HepG2 (cell line): ENCODE measurements at regions not wholly inside any gene's neighbourhood (a gene's known extent, or its start where the extent isn't known, plus 50 kb on each side); places are given as distances from the start of the nearest gene placed in this dataset.

Experiments used
- ARID4A ChIP-seq: sonication (generic); formaldehyde crosslinking; IDR thresholded peaks from 2 replicates; pipeline ENCODE4 v1.5.0; 2020; ENCODE audit warnings: mild to moderate bottlenecking, missing genetic modification reagents, borderline replicate concordance
- ARID5B ChIP-seq: IDR thresholded peaks from 2 replicates; pipeline ENCODE4 v1.4.0; 2020; ENCODE audit warnings: mild to moderate bottlenecking, missing genetic modification reagents
- ATF7-NPFF ChIP-seq: sonication (generic); formaldehyde crosslinking; IDR thresholded peaks from 2 replicates; pipeline ENCODE4 v1.8.1; 2023; ENCODE audit warnings: mild to moderate bottlenecking, low read depth, missing genetic modification reagents, moderate library complexity
- BCL6 ChIP-seq: IDR thresholded peaks from 2 replicates; pipeline ENCODE4 v1.6.1; 2016; ENCODE audit warnings: missing genetic modification reagents, missing compliant biosample characterization
- FOXA3 ChIP-seq: IDR thresholded peaks from 2 replicates; pipeline ENCODE4 v1.6.1; 2016; ENCODE audit warnings: missing genetic modification reagents, missing compliant biosample characterization
- GATAD2A ChIP-seq: IDR thresholded peaks from 2 replicates; pipeline ENCODE4 v1.6.1; 2016
- HDAC2 ChIP-seq: sonication (generic); formaldehyde crosslinking; IDR thresholded peaks from 2 replicates; pipeline ENCODE4 v1.4.0; 2020; ENCODE audit warnings: missing genetic modification reagents
- HNF4A ChIP-seq: sonication (generic); formaldehyde crosslinking; IDR thresholded peaks from 2 replicates; pipeline ENCODE4 v1.4.0; 2020; ENCODE audit warnings: missing genetic modification reagents
- HOMEZ ChIP-seq: IDR thresholded peaks from 2 replicates; pipeline ENCODE4 v1.6.1; 2016; ENCODE audit warnings: low read depth
- MED13 ChIP-seq: sonication (generic); formaldehyde crosslinking; IDR thresholded peaks from 2 replicates; pipeline ENCODE4 v1.5.0; 2020; ENCODE audit warnings: missing genetic modification reagents
- MIXL1 ChIP-seq: IDR thresholded peaks from 2 replicates; pipeline ENCODE4 v1.6.1; 2016
- NCOA2 ChIP-seq: sonication (generic); formaldehyde crosslinking; IDR thresholded peaks from 2 replicates; pipeline ENCODE4 v1.8.0; 2022; ENCODE audit warnings: inconsistent platforms
- NKX3-1 ChIP-seq: sonication (generic); formaldehyde crosslinking; IDR thresholded peaks from 2 replicates; pipeline ENCODE4 v1.5.0; 2020; ENCODE audit warnings: missing genetic modification reagents
- PHF21A ChIP-seq: sonication (generic); formaldehyde crosslinking; IDR thresholded peaks from 2 replicates; pipeline ENCODE4 v1.5.0; 2020; ENCODE audit warnings: mild to moderate bottlenecking, missing genetic modification reagents
- RXRA ChIP-seq: sonication (generic); formaldehyde crosslinking; IDR thresholded peaks from 2 replicates; pipeline ENCODE4 v1.5.1; 2020; ENCODE audit warnings: missing genetic modification reagents
- SAP130 ChIP-seq: IDR thresholded peaks from 2 replicates; pipeline ENCODE4 v1.6.1; 2016; ENCODE audit warnings: low read depth
- TCF7L2 ChIP-seq: IDR thresholded peaks from 2 replicates; pipeline ENCODE4 v1.6.1; 2011; ENCODE audit warnings: mild to moderate bottlenecking, low read depth, low read length, moderate library complexity
- ZBTB38 ChIP-seq: sonication (generic); formaldehyde crosslinking; IDR thresholded peaks from 2 replicates; pipeline ENCODE4 v1.5.1; 2020; ENCODE audit warnings: mild to moderate bottlenecking, missing genetic modification reagents
- ZMYM3 ChIP-seq: sonication (generic); formaldehyde crosslinking; IDR thresholded peaks from 2 replicates; pipeline ENCODE4 v1.5.1; 2020; ENCODE audit warnings: mild to moderate bottlenecking, missing genetic modification reagents
- ZNF235 ChIP-seq: sonication (generic); formaldehyde crosslinking; IDR thresholded peaks from 2 replicates; pipeline ENCODE4 v1.8.1; 2023; ENCODE audit warnings: mild to moderate bottlenecking, missing genetic modification reagents, borderline replicate concordance
- ZNF510 ChIP-seq: sonication (generic); formaldehyde crosslinking; IDR thresholded peaks from 2 replicates; pipeline ENCODE4 v1.4.0; 2020; ENCODE audit warnings: low read depth, mild to moderate bottlenecking, missing genetic modification reagents
- ZNF589 ChIP-seq: sonication (generic); formaldehyde crosslinking; conservative IDR thresholded peaks from 2 replicates; pipeline ENCODE4 v1.8.0; 2022; ENCODE audit warnings: mild to moderate bottlenecking, moderate library complexity, missing genetic modification reagents
- ZSCAN29 ChIP-seq: sonication (generic); formaldehyde crosslinking; conservative IDR thresholded peaks from 2 replicates; pipeline ENCODE4 v1.4.0; 2020; ENCODE audit warnings: mild to moderate bottlenecking, missing genetic modification reagents

GRCh38 chr21:39098696-39099200 is 84.5 kb downstream of the PSMG1 start (continued):
- TF ChIP-seq NCOA2: peak; percentile 83
- TF ChIP-seq HNF4A (CRISPR knock-in tag): peak; percentile 71
- 0 out of 2 replicates have a peak, but pooled peaks have one; percentile 7 for TF ChIP-seq ZBTB38
- TF ChIP-seq BCL6 (CRISPR knock-in tag): peak; percentile 90
- peak; percentile 41; the same call in 1 of the 2 replicates for TF ChIP-seq ARID5B
- TF ChIP-seq PHF21A: peak; percentile 87
- no peak for TF ChIP-seq ZNF235 (CRISPR knock-in tag)
- TF ChIP-seq FOXA3 (CRISPR knock-in tag): peak; percentile 16; the same call in 1 of the 2 replicates
- TF ChIP-seq MIXL1 (CRISPR knock-in tag): peak; percentile 68
- 0 out of 2 replicates have a peak, but pooled peaks have one; percentile 44 for TF ChIP-seq ZSCAN29 (CRISPR knock-in tag)
- peak; percentile 46; the same call in 1 of the 2 replicates for TF ChIP-seq HOMEZ (CRISPR knock-in tag)
- TF ChIP-seq ARID4A (CRISPR knock-in tag): peak; percentile 23; the same call in 1 of the 2 replicates
- peak; percentile 32; the same call in 1 of the 2 replicates for TF ChIP-seq GATAD2A
- TF ChIP-seq RXRA (CRISPR knock-in tag): peak; percentile 55; the same call in 1 of the 2 replicates
- TF ChIP-seq ZNF589 (CRISPR knock-in tag): no peak
- 0 out of 2 replicates have a peak, but pooled peaks have one; percentile 30 for TF ChIP-seq ZMYM3 (CRISPR knock-in tag)
- peak; percentile 51; the same call in 1 of the 2 replicates for TF ChIP-seq SAP130 (CRISPR knock-in tag)
- TF ChIP-seq ATF7-NPFF: no peak
- no peak for TF ChIP-seq ZNF510
- peak; percentile 82; the same call in 1 of the 2 replicates for TF ChIP-seq MED13 (CRISPR knock-in tag)
- peak; percentile 61; the same call in 1 of the 2 replicates for TF ChIP-seq NKX3-1 (CRISPR knock-in tag)
- TF ChIP-seq HDAC2 (CRISPR knock-in tag): peak; percentile 65
- no peak for TF ChIP-seq TCF7L2
